Ectodermal cell (in vitro differentiated cells): ENCODE measurements at regions not wholly inside any gene's neighbourhood (a gene's known extent, or its start where the extent isn't known, plus 50 kb on each side); places are given as distances from the start of the nearest gene placed in this dataset.

ENCODE experiments used
- H3K27ac ChIP-seq: 2 replicates; pipeline ENCODE4 v1.7.0; 2013; ENCODE audit warnings: mild to moderate bottlenecking, low read depth, low read length; ENCODE audit not compliant: insufficient read depth, poor library complexity, severe bottlenecking
- H3K27me3 ChIP-seq: 2 replicates; pipeline ENCODE4 v1.7.0; 2013; ENCODE audit warnings: mild to moderate bottlenecking, low read length; ENCODE audit not compliant: insufficient read depth, control insufficient read depth, poor library complexity, severe bottlenecking
- H3K36me3 ChIP-seq: one replicate; pipeline ENCODE4 v1.7.0; 2013; ENCODE audit warnings: low read length; ENCODE audit not compliant: control insufficient read depth, insufficient read depth
- H3K4me1 ChIP-seq: one replicate; pipeline ENCODE4 v1.7.0; 2013; ENCODE audit warnings: low read length; ENCODE audit not compliant: control insufficient read depth, insufficient read depth
- H3K4me3 ChIP-seq: 2 replicates; pipeline ENCODE4 v1.7.0; 2013; ENCODE audit warnings: low read depth, low read length, control low read depth; ENCODE audit not compliant: insufficient read depth
- H3K9me3 ChIP-seq: 2 replicates; pipeline ENCODE4 v1.7.0; 2013; ENCODE audit warnings: mild to moderate bottlenecking, low read length, moderate library complexity; ENCODE audit not compliant: control insufficient read depth
- WGBS, 2 experiments: methylation state at CpG; one replicate each; pipeline ENCODE4 v1.1.7; 2013; ENCODE audit warnings: missing lambda C conversion rate in 2 of 2; 5-methylcytosine and 5-hydroxymethylcytosine counted together

DNA sequence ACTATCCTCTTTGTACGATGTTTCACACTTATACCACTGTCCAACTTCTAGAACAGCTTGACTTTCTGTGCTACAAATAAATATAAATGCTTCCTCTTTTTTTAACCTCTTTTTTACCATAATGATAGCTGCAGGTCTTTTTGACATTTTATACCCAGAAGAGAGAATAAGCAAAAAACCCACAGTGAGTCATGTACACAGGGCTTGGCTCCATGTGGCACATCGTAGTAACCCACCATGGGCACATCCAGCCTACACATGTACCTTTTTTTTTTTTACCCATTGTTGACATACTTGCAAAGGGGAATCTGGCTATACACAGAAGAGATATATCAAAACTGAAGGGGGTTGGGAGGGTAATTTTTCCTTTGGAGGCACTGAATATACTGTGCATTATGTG lies 59.5 kb upstream of the RSPO3 start:
- H3K9me3 ChIP-seq, result no peaks in the 10 kb centered on the region
- no peak overlapping the region for H3K27ac ChIP-seq
- WGBS, 2 experiments, result 80 to 92% methylated on average over 1 to 2 of the region's 2 CpGs
- H3K36me3 ChIP-seq, result no peaks in the 10 kb centered on the region
- H3K4me1 ChIP-seq, result no peaks in the 10 kb centered on the region
- no peaks in the 10 kb centered on the region for H3K27me3 ChIP-seq
- H3K4me3 ChIP-seq, result no peak overlapping the region
